Sigmoid colon (tissue), 3 donors: ENCODE measurements at regions not wholly inside any gene's neighbourhood (a gene's known extent, or its start where the extent isn't known, plus 50 kb on each side); places are given as distances from the start of the nearest gene placed in this dataset.

Experiments
- CTCF ChIP-seq, 4 experiments: fragments of 450-650 bp in 3 of 4; fragments of 200-600 bp in 1 of 4; IDR thresholded peaks; one replicate each; pipeline ENCODE4 v1.5.1; 2016 to 2019; ENCODE audit warnings: antibody characterized with exemption in 4 of 4, mild to moderate bottlenecking in 3 of 4, moderate library complexity in 2 of 4
- POLR2A ChIP-seq, 2 donors: fragments of 450-650 bp; IDR thresholded peaks; one replicate each; pipeline ENCODE4 v1.6.1; 2016; ENCODE audit warnings: antibody characterized with exemption in 2 of 2, mild to moderate bottlenecking in 2 of 2, moderate library complexity in 2 of 2

DNA sequence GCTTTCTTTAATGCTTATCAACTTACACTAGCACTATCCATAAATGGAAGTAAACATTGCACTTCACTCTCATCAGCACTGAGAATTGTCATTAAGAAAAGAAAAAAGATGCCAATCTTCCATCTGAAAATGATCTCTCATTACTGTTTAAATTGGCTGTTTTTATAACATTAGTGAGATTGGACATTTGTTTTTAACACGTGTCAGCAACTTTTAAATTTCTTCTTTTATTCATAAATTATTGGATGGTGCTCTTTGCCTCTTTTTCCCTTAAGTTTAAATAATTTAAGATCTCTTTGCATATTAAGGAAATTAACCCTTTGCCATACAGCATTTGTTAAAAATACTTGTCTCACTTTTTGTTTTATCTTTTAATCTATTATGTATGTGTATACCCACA is 146.5 kb upstream of the CHST9 start:
- TF ChIP-seq CTCF (IDR thresholded peaks at IDR 0.05): no peak
- no peak for TF ChIP-seq POLR2A (IDR thresholded peaks at IDR 0.05)
